BLaER1 (cell line): ENCODE measurements at regions not wholly inside any gene's neighbourhood (a gene's known extent, or its start where the extent isn't known, plus 50 kb on each side); places are given as distances from the start of the nearest gene placed in this dataset.

ENCODE experiments used
- H3K27ac ChIP-seq: shearing (Covaris generic); formaldehyde crosslinking; 2 replicates; pipeline ENCODE4 v1.8.1; 2022
- H3K27me3 ChIP-seq: shearing (Covaris generic); formaldehyde crosslinking; 2 replicates; pipeline ENCODE4 v1.8.1; 2022
- H3K36me3 ChIP-seq: shearing (Covaris generic); formaldehyde crosslinking; 2 replicates; pipeline ENCODE4 v1.8.1; 2022
- H3K4me1 ChIP-seq: shearing (Covaris generic); formaldehyde crosslinking; 2 replicates; pipeline ENCODE4 v1.8.1; 2022
- H3K4me2 ChIP-seq: shearing (Covaris generic); formaldehyde crosslinking; 2 replicates; pipeline ENCODE4 v1.8.1; 2022
- H3K4me3 ChIP-seq: shearing (Covaris generic); formaldehyde crosslinking; 2 replicates; pipeline ENCODE4 v1.8.1; 2022
- H3K9ac ChIP-seq: shearing (Covaris generic); formaldehyde crosslinking; 2 replicates; pipeline ENCODE4 v1.8.1; 2022
- H3K9me3 ChIP-seq: shearing (Covaris generic); formaldehyde crosslinking; 2 replicates; pipeline ENCODE4 v1.8.1; 2022
- H4K20me1 ChIP-seq: shearing (Covaris generic); formaldehyde crosslinking; 2 replicates; pipeline ENCODE4 v1.8.1; 2022
- Cebpa-rat ChIP-seq: shearing (Covaris generic); IDR thresholded peaks from 2 replicates; pipeline ENCODE4 v1.8.1; 2022

- Histone ChIP-seq H3K9me3 (peaks cover 12% of the 10 kb centered on the region), H3K4me1 (peaks cover 10% of the 10 kb centered on the region), H3K27ac (0 out of 2 replicates have a peak overlapping the region, but pooled peaks have one; percentile 35), H3K4me3 (0 out of 2 replicates have a peak overlapping the region, but pooled peaks have one; percentile 7), H4K20me1 (no peaks in the 10 kb centered on the region), H3K36me3 (no peaks in the 10 kb centered on the region), H3K27me3 (no peaks in the 10 kb centered on the region), H3K4me2 (peak overlapping the region; percentile 31), H3K9ac (no peak overlapping the region)
- TF ChIP-seq Cebpa-rat, result no peak
These were observed 85.9 kb upstream of the RFX8 start for GRCh38 chr2:101560780-101561315.

DNA sequence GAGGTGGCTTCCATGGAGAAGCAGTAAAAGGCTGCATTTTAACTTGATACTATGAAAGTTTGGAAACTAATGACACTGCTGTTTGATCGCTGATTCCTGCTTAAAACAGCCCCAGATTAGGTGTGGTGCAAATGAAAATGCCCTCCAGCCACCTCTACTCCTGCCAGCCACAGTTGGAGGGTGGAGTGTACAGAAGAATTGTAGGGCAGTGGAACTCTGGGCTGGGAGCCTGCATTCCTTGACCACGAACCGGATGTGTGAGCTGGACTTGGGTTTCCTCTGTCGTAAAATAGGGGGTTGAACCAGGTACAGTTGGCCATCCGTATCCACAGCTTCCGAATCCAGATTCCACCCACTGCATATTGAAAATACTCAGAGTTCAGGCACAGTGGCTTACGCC lies 84.6 kb upstream of the RFX8 start:
- Histone ChIP-seq H3K4me1 (peaks cover 10% of the 10 kb centered on the region), H3K9me3 (peaks cover 12% of the 10 kb centered on the region), H3K27me3 (no peaks in the 10 kb centered on the region), H3K27ac (no peak overlapping the region), H4K20me1 (no peaks in the 10 kb centered on the region), H3K4me2 (no peak overlapping the region), H3K4me3 (no peak overlapping the region), H3K36me3 (no peaks in the 10 kb centered on the region), H3K9ac (no peak overlapping the region)
- TF ChIP-seq Cebpa-rat, result no peak

- no peak overlapping the region for H3K4me3 ChIP-seq
- no peaks in the 10 kb centered on the region for H3K27me3 ChIP-seq
- H3K4me2 ChIP-seq, result no peak overlapping the region
- H4K20me1 ChIP-seq, result no peaks in the 10 kb centered on the region
- no peak overlapping the region for H3K9ac ChIP-seq
- H3K36me3 ChIP-seq, result no peaks in the 10 kb centered on the region
- H3K4me1 ChIP-seq, result peaks cover 10% of the 10 kb centered on the region
- H3K9me3 ChIP-seq, result peaks cover 12% of the 10 kb centered on the region
- H3K27ac ChIP-seq, result no peak overlapping the region
- TF ChIP-seq Cebpa-rat, result no peak
These were observed 84.0 kb upstream of the RFX8 start for GRCh38 chr2:101558740-101559525.

DNA sequence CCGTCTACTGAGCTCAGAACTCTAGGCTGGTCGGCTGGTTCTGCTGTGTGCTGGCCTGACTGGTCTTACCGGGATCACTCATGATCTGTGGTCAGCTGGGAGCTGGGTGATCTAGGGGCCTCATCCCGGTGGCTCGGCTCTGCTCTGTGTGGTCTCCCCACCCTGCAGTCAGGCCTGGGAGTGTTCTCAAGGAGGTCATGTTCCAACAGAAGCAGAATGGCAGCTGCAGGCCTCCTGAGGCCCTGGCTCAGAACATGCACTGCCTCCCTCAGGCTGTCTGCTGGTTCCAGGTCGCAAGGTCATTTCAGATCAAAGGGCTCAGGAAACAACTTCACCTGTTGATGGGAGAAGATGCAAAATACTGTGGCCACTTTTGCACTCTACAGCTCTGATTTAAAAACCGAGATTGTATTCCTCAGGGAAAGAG lies 81.1 kb upstream of the RFX8 start:
- no peak overlapping the region for H3K4me3 ChIP-seq
- no peaks in the 10 kb centered on the region for H4K20me1 ChIP-seq
- peaks cover 6% of the 10 kb centered on the region for H3K4me1 ChIP-seq
- no peak overlapping the region for H3K9ac ChIP-seq
- H3K27ac ChIP-seq, result no peak overlapping the region
- H3K4me2 ChIP-seq, result no peak overlapping the region
- no peaks in the 10 kb centered on the region for H3K27me3 ChIP-seq
- no peak for TF ChIP-seq Cebpa-rat
- H3K36me3 ChIP-seq, result no peaks in the 10 kb centered on the region
- H3K9me3 ChIP-seq, result peaks cover 12% of the 10 kb centered on the region

DNA sequence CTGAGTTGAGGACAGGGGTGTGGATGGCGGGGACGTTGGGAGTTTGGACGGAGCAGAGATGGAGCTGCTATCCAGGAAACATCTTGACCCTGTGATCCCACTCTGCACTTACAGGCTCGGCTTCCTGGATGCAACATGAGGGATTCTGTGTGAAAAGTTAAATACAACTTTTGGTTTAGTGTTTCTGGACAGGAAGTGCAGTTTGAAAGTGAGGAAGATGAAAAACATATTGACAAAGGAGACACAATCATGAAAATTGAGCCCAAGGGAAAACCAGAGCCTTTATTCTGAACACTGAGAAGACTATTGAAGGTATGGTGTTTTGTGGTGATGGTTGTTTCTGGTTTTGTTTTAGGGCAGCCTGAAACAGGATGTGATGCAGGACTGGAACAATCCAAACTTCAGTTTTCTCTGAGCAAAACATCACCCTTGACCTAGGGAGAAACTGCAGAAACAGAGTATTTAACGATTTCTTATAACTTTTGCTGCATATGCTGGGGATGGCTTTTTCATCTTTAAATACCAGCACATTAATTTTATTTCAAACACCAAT lies 76.5 kb upstream of the RFX8 start:
- Histone ChIP-seq H3K36me3 (no peaks in the 10 kb centered on the region), H4K20me1 (no peaks in the 10 kb centered on the region), H3K9me3 (no peaks in the 10 kb centered on the region), H3K27me3 (no peaks in the 10 kb centered on the region), H3K4me1 (no peaks in the 10 kb centered on the region), H3K4me3 (no peak overlapping the region), H3K4me2 (no peak overlapping the region), H3K27ac (no peak overlapping the region), H3K9ac (no peak overlapping the region)
- no peak for TF ChIP-seq Cebpa-rat

- Histone ChIP-seq H3K4me2 (no peak overlapping the region), H3K4me1 (no peaks in the 10 kb centered on the region), H3K9ac (no peak overlapping the region), H3K36me3 (no peaks in the 10 kb centered on the region), H3K27me3 (no peaks in the 10 kb centered on the region), H3K4me3 (no peak overlapping the region), H3K27ac (no peak overlapping the region), H3K9me3 (no peaks in the 10 kb centered on the region), H4K20me1 (no peaks in the 10 kb centered on the region)
- TF ChIP-seq Cebpa-rat, result no peak
These were observed 75.6 kb upstream of the RFX8 start for GRCh38 chr2:101550555-101550954.

DNA sequence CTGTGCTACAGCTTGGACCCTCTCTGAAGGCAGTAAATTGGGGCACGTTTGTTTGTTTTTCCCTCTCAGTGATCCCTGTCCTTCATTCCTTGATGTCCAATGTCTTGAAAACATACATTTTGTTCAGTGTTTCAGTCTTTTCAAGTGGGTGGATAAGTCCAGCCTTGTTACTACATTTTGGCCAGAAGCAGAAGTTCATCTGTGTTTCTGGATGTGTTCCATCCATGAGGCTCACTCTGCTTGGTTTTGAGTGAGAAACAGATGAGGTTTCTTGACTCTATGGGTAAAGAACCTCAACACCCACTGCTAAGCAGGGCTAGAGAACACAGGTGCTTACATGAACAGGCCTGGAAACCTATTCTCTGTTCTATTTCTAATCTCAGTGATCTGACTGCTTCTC lies 74.5 kb upstream of the RFX8 start:
- H3K9ac ChIP-seq, result no peak overlapping the region
- H3K36me3 ChIP-seq, result no peaks in the 10 kb centered on the region
- no peaks in the 10 kb centered on the region for H3K27me3 ChIP-seq
- H3K4me2 ChIP-seq, result no peak overlapping the region
- H3K9me3 ChIP-seq, result no peaks in the 10 kb centered on the region
- H4K20me1 ChIP-seq, result no peaks in the 10 kb centered on the region
- no peak for TF ChIP-seq Cebpa-rat
- no peak overlapping the region for H3K4me3 ChIP-seq
- H3K27ac ChIP-seq, result no peak overlapping the region
- no peaks in the 10 kb centered on the region for H3K4me1 ChIP-seq

DNA sequence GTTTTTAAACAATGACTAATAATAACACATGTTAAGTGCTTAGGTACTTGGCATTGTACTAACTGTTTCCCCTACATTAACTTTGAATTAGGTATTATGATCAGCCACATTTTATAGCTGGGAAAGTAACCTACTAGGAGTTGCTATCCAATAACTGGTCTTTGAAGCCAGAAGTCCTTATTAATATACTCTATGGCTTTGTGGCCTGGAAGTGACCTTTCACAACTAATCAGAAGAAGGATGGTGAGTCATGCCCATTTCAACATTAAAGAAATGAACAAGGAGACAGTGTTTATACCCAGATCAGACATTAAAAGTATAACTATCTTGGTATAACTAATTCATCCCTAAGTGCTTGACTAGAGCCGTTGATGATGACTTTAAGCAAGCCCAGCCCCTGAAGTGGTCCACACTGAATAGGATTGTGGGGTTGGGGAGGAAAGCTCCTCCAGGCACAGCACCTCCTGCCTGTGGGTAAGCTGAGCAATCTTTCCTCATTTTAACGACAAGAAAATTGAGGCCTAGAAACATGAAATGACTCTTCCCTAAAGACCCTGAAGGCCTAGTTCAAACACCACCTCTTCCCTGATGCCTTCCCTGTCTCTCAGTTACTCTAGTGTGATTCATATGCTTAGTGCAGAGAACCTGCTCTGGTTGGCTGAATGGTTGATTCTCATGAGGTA lies 71.6 kb upstream of the RFX8 start:
- H3K9me3 ChIP-seq, result no peaks in the 10 kb centered on the region
- H4K20me1 ChIP-seq, result no peaks in the 10 kb centered on the region
- H3K4me3 ChIP-seq, result no peak overlapping the region
- no peak for TF ChIP-seq Cebpa-rat
- H3K9ac ChIP-seq, result no peak overlapping the region
- H3K4me2 ChIP-seq, result no peak overlapping the region
- no peaks in the 10 kb centered on the region for H3K27me3 ChIP-seq
- no peak overlapping the region for H3K27ac ChIP-seq
- H3K4me1 ChIP-seq, result no peaks in the 10 kb centered on the region
- no peaks in the 10 kb centered on the region for H3K36me3 ChIP-seq

- Histone ChIP-seq H4K20me1 (no peaks in the 10 kb centered on the region), H3K36me3 (no peaks in the 10 kb centered on the region), H3K9me3 (no peaks in the 10 kb centered on the region; the same call in 1 of the 2 replicates), H3K4me1 (no peaks in the 10 kb centered on the region), H3K4me3 (no peak overlapping the region), H3K27ac (no peak overlapping the region), H3K9ac (no peak overlapping the region), H3K4me2 (no peak overlapping the region), H3K27me3 (no peaks in the 10 kb centered on the region)
- no peak for TF ChIP-seq Cebpa-rat
These were observed 71.0 kb upstream of the RFX8 start for GRCh38 chr2:101545950-101546349.

GRCh38 chr2:101540518-101540917 lies 65.6 kb upstream of the RFX8 start:
- Histone ChIP-seq H3K9me3 (peaks cover 6% of the 10 kb centered on the region; the same call in 1 of the 2 replicates), H3K27me3 (no peaks in the 10 kb centered on the region), H4K20me1 (no peaks in the 10 kb centered on the region), H3K4me1 (no peaks in the 10 kb centered on the region), H3K36me3 (no peaks in the 10 kb centered on the region), H3K27ac (no peak overlapping the region), H3K9ac (no peak overlapping the region), H3K4me2 (no peak overlapping the region), H3K4me3 (no peak overlapping the region)
- TF ChIP-seq Cebpa-rat, result no peak
